Uterus (tissue), 3 donors: ENCODE measurements at regions not wholly inside any gene's neighbourhood (a gene's known extent, or its start where the extent isn't known, plus 50 kb on each side); places are given as distances from the start of the nearest gene placed in this dataset.

Experiments used
- DNase-seq, 2 donors: peaks; one replicate each; pipeline ENCODE4 v3.0.0-alpha.2; 2019 to 2020
- H3K27ac ChIP-seq, 2 donors: fragments of 200-600 bp; sonication (generic); 1 replicate in 1 of 2; 2 replicates in 1 of 2; pipeline ENCODE4 v1.5.1; 2016 to 2018
- H3K27me3 ChIP-seq, 2 donors: fragments of 200-600 bp; sonication (generic); one replicate each; pipeline ENCODE4 v1.5.1; 2018 to 2019; ENCODE audit warnings: control low read depth in 1 of 2
- H3K36me3 ChIP-seq, 2 donors: fragments of 200-600 bp; sonication (generic); one replicate each; pipeline ENCODE4 v1.5.1; 2019; ENCODE audit warnings: control low read depth in 1 of 2
- H3K4me1 ChIP-seq, 2 donors: fragments of 200-600 bp; sonication (generic); one replicate each; pipeline ENCODE4 v1.5.1; 2018 to 2019; ENCODE audit warnings: control low read depth in 1 of 2
- H3K4me3 ChIP-seq, 2 donors: fragments of 200-600 bp; sonication (generic); 1 replicate in 1 of 2; 2 replicates in 1 of 2; pipeline ENCODE4 v1.5.1; 2018 to 2019; ENCODE audit warnings: mild to moderate bottlenecking in 1 of 2
- H3K9me3 ChIP-seq, 2 donors: fragments of 200-600 bp; sonication (generic); one replicate each; pipeline ENCODE4 v1.5.1; 2019; ENCODE audit warnings: control low read depth in 1 of 2
- CTCF ChIP-seq, 4 experiments: fragments of 200-600 bp in 2 of 4; fragments of 450-650 bp in 2 of 4; sonication (generic) in 2 of 4; IDR thresholded peaks; one replicate each; pipeline ENCODE4 v1.5.1; 2016 to 2019; ENCODE audit warnings: antibody characterized with exemption in 4 of 4, mild to moderate bottlenecking in 2 of 4, moderate library complexity in 1 of 4
- POLR2A ChIP-seq, 2 donors: fragments of 450-650 bp; IDR thresholded peaks; one replicate each; pipeline ENCODE4 v1.6.1; 2016; ENCODE audit warnings: antibody characterized with exemption in 2 of 2, mild to moderate bottlenecking in 1 of 2, moderate library complexity in 1 of 2
- intact Hi-C: fragments of 100-400 bp; cut with DNase I; formaldehyde crosslinking; loops from one replicate; pipeline ENCODE4 v1.15.1; 2023; ENCODE audit warnings: low total_unique reads
- donor health status: DM: yes; HTN: yes; CAD: no.

GRCh38 chr6:154650351-154650750 lies 82.9 kb upstream of the SCAF8 start:
- Histone ChIP-seq H3K4me1 (no peaks in the 10 kb centered on the region), H3K4me3 (no peak overlapping the region), H3K27me3 (no peaks in the 10 kb centered on the region), H3K36me3 (no peaks in the 10 kb centered on the region), H3K27ac (peak overlapping the region in 1 of 2 donors; percentile 47), H3K9me3 (no peaks in the 10 kb centered on the region)
- DNase-seq: no peak
- intact Hi-C loops: no loop called here
- no peak for TF ChIP-seq POLR2A (IDR thresholded peaks at IDR 0.05)
- TF ChIP-seq CTCF (IDR thresholded peaks at IDR 0.05): no peak

- H3K36me3 ChIP-seq: no peaks in the 10 kb centered on the region
- H3K9me3 ChIP-seq: no peaks in the 10 kb centered on the region
- DNase-seq: no peak
- no peak overlapping the region for H3K27ac ChIP-seq
- no peaks in the 10 kb centered on the region for H3K4me1 ChIP-seq
- H3K4me3 ChIP-seq: no peak overlapping the region
- H3K27me3 ChIP-seq: no peaks in the 10 kb centered on the region
- intact Hi-C loops: no loop called here
- TF ChIP-seq CTCF (IDR thresholded peaks at IDR 0.05) (no peak), POLR2A (IDR thresholded peaks at IDR 0.05) (no peak)
Observed at GRCh38 chr6:154651656-154652055, 81.6 kb upstream of the SCAF8 start.

GRCh38 chr6:154653385-154653784 lies 79.8 kb upstream of the SCAF8 start:
- Histone ChIP-seq H3K27ac (peak overlapping the region; percentile 72 to 73), H3K4me3 (no peak overlapping the region), H3K27me3 (no peaks in the 10 kb centered on the region), H3K36me3 (no peaks in the 10 kb centered on the region), H3K4me1 (no peaks in the 10 kb centered on the region), H3K9me3 (no peaks in the 10 kb centered on the region)
- no peak for TF ChIP-seq CTCF (IDR thresholded peaks at IDR 0.05)
- no peak for TF ChIP-seq POLR2A (IDR thresholded peaks at IDR 0.05)
- no peak for DNase-seq
- intact Hi-C loops: no loop called here

- Histone ChIP-seq H3K4me1 (no peaks in the 10 kb centered on the region), H3K4me3 (no peak overlapping the region), H3K27ac (peak overlapping the region; percentile 72 to 73), H3K27me3 (no peaks in the 10 kb centered on the region), H3K36me3 (no peaks in the 10 kb centered on the region), H3K9me3 (no peaks in the 10 kb centered on the region)
- intact Hi-C loops: no loop called here
- peak; percentile 21 to 73 for DNase-seq
- TF ChIP-seq POLR2A (IDR thresholded peaks at IDR 0.05): no peak
- TF ChIP-seq CTCF (IDR thresholded peaks at IDR 0.05): no peak
Observed at GRCh38 chr6:154653853-154654252, 79.4 kb upstream of the SCAF8 start.

GRCh38 chr6:154656660-154657059 lies 76.6 kb upstream of the SCAF8 start:
- Histone ChIP-seq H3K9me3 (no peaks in the 10 kb centered on the region), H3K27ac (no peak overlapping the region), H3K27me3 (no peaks in the 10 kb centered on the region), H3K36me3 (no peaks in the 10 kb centered on the region), H3K4me1 (no peaks in the 10 kb centered on the region), H3K4me3 (no peak overlapping the region)
- intact Hi-C loops: no loop called here
- DNase-seq: no peak
- TF ChIP-seq CTCF (IDR thresholded peaks at IDR 0.05) (no peak), POLR2A (IDR thresholded peaks at IDR 0.05) (no peak)
